Amniotic stem cell (primary cell): ENCODE measurements at regions not wholly inside any gene's neighbourhood (a gene's known extent, or its start where the extent isn't known, plus 50 kb on each side); places are given as distances from the start of the nearest gene placed in this dataset.
"Not testable (repeated sequence)": the region's sequence is repeated elsewhere in the genome, so short reads cannot be mapped to it uniquely, and the experiment has no call there.

Experiments used
- DNase-seq: peaks from one replicate; lab custom pipeline; 2025; lab: John Stamatoyannopoulos, UW

- DNase-seq: no peak
Measured at GRCh38 chr10:80750268-80750667, 212.6 kb downstream of the SH2D4B start.

DNA sequence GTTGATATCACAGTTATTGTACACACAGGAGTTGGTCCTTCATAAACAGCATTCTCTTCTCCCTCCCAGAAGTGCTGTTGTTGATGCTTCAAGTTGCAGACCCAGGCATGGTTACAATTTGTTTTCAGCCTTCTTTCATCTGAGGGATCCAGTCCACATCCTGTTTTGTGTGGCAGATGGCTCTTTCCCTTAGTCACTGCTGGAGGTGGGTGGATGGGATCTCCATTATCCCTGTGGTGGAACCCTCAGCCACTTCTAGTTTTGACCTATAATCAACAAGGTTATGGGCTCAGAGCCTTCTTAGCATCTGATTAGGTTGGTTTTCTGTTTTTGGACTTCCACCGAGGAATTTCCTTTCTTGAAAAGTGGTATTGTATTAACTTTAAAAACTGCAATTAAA, 214.2 kb downstream of the SH2D4B start:
- DNase-seq: no peak

DNA sequence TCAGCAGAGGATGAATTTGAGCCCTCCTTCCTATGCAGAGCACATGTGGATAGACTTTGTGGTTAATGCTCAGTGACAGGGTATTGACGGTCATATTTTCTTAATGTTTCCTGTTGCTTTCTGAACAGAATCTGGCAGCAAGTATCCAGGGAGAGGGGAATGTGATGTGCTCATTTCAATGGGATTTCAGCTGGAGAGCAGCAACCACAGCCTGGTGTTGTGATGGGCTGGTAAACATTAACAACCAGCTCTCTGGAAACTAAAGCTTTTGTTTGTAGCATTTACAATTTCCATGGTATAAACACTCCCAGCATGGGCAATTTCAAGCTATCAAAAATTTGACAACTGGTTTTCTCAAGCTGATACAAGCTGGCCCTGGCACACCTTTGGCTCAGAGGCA, 215.9 kb downstream of the SH2D4B start:
- DNase-seq: no peak

DNA sequence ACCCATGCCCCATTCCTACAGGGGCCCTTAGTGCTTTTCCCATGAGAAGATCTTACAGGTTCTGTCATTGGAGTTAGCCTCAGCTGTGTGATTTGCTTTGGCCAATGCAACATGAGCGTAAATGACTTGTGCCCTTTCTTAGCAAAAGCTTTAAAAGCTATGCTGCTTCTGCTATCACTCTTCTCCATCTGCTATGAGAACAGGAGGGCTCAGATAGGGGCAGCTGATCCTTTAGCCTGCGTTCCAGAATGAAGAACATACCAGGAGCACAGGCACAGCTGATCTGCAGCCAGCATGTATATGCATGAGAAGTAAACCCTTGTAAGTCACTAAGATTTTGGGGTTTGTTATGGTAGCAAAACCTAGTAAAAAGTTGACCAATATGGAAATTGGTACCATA, 218.2 kb downstream of the SH2D4B start:
- no peak for DNase-seq

- no peak for DNase-seq
Measured at GRCh38 chr10:80759693-80760092, 222.0 kb downstream of the SH2D4B start.

GRCh38 chr10:80760914-80761371, 223.2 kb downstream of the SH2D4B start:
- DNase-seq: no peak

DNA sequence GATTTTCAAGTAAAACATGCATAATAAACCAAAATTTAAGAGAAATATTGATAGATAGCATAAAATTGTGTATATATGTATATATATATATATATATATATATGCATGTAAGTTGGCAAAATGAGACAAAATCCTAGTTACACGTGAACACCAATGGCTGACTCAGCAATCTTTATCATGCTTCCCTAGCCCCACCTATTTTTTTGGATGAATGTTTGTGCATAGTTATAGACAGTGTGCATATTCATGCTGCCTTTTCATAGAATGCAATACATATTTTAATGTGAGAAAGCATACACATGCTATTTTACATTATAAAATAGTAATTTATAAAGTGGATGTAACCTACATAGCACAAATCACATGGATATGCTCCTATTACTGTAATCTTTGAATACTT, 230.3 kb downstream of the SH2D4B start:
- DNase-seq: no peak

DNA sequence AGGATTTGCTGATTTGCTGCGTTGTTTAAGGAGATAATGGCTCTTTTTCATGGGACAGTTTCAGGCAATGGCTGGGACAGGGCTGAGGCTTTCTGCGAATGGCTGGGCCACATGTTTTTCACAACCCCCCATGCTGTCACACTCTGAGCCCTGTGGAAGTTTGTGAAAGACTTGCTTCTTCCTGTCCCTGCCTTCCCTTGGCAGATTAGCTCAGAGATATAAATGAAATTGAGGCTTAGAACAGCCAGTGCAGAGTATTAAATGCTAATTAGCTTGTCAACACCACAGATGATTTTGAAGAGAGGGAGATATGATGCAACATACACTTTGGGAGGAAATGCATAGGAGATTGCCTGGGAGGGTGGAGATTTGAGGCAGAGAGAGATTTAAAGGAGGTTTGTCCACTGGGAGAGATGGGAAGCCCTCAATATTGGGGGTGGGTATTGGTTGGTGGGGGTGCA, 232.0 kb downstream of the SH2D4B start:
- DNase-seq: no peak

- DNase-seq: no peak
Measured at GRCh38 chr10:80770239-80770638, 232.5 kb downstream of the SH2D4B start.

DNA sequence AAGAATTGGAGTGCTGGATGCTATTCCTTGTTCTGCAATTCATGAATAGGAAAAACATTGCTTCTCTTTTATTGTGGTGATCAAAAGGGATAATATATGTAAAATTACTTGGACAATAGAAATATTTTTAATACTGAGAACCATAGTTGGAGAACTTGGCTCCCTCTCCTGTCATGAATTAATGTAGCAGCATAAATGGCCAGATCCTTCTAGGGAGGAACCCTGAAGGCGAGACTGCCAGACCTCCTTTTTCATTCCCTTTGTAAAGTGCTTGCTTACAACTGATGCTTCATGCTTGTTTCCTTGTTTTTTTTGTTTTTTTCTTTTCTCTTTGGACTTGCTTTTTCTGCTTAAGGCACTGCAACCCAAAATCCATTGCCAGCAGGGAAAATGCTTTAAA, 233.6 kb downstream of the SH2D4B start:
- no peak for DNase-seq

GRCh38 chr10:80771902-80772555, 234.3 kb downstream of the SH2D4B start:
- DNase-seq: no peak

DNA sequence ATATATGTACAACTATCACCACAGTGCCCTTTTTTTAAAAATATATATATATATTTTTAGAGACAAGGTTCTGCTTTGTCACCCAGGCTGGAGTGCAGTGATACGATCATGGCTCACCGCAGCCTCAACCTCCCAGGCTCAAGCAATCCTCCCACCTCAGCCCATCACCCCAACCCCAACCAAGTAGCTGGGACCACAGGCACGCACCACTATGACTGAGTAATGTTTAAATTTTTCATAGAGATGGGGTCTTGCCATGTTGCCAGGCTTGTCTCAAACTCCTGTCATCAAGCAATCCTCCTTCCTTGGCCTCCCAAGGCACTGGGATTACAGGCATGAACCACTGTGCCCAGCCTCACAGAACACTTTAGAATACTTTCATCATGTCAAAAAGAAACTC, 234.9 kb downstream of the SH2D4B start:
- no peak for DNase-seq

DNA sequence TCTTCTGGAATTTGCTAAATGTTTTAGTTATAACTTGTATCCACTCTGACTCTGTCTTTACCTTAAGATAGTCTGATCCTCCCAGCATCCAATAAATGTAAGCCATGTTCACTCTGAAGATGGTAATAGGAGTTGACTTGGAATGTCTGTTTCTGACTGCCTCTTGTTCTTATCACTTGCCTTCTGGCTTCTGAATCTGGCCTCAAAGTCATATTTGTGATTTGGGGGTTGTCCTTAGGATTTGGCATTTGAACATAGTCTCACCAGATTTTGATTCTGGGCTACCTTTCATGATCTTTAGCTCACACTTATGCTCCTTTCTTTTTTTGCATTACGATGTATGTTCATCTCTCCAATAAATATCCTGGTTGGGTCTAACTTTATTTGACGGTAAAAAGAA, 247.0 kb downstream of the SH2D4B start:
- DNase-seq: no peak

DNA sequence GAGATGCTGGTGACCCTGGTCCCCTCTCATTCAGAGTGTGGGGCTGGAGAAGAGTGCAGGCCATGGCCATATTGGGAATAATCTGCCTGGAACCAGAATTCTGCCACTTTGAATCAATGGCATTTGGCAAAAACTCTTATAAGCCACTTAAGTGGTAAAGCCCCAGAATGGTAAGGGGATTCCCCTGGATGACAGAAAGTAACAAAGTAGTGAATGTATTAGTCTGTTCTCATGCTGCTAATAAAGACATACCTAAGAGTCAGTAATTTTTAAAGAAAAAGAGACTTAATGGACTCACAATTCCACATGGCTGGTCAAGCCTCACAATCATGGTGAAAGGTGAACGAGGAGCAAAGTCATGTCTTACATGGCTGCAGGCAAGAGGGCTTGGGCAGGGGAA, 248.6 kb downstream of the SH2D4B start:
- DNase-seq: no peak

DNA sequence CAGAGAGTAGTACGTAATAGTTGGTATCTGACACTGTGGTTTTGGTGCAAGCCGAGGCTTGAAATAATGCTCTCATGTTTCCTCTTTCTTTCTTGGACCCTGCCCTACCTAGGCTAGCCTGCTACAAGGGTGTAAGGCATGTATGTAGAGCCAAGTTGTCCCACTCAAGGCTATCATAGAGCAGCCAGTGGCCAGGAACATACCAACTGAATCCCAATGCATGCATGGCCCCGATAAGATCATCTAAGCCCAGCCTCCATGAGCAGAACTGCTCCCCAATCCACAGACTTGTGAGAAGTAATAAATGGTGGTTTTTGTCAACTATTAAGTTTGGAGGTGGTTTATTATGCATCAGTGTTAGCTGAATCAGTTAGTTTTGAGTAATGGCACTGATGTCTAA, 250.2 kb downstream of the SH2D4B start:
- DNase-seq: no peak

DNA sequence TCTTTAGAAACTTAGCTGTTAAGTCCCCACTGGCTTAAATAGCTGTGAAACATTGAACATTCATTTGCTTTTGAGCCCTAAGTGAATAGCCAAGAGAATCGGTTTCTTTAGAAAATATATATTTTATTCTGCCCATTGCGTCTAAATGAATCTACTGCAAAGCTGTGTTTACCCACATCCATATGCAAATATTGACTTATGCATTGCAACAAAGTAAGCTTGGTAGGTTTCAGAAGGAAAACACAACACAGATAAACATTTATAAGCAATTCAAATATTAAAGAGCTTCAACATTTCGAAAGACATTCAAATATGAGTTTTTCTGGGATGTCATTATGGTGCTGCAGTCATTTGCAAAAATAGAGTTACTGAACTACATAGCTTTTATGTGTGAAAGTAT, 257.3 kb downstream of the SH2D4B start:
- no peak for DNase-seq

GRCh38 chr10:80805343-80806020, 267.8 kb downstream of the SH2D4B start:
- no peak for DNase-seq

DNA sequence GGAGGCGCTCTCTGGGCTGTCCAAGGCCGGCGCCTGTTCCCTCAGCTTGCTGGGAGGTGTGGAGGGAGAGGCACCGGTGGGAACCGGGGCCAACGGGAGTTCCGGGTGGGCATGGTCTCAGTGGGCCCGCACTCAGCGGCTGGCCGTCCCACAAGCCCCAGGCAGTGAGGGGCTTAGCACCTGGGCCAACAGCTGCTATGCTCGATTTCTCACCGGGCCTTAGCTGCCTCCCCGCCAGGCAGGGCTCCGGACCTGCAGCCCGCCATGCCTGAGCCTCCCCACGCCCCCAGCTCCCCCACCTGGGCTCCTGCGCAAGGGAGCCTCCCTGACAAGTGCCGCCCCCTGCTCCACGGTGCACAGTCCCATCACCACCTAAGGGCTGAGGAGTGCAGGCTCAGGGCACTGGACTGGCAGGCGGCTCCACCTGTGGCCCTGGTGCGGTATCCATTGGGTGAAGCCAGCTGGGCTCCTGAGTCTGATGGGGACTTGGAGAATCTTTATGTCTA, 276.5 kb downstream of the SH2D4B start:
- DNase-seq: no peak

DNA sequence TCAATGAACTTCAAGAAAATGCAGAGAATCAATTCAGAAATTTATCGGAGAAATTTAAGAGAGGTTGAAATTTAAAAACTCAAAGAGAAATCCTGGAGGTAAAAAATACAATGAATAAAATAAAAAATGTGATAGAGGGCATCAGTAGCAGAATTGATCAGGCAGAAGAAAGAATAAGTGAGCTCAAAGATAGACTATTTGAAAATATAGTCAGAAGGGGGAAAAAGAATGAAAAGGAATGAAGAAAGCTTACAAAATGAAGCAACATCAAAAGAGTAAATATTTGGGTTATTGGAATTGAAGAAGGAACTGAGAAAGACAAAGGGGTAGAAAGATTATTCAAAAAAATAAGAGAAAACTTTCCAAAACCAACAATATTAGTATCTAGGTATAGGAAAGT, 291.4 kb downstream of the SH2D4B start:
- DNase-seq: no peak

GRCh38 chr10:80829562-80829961, 291.9 kb downstream of the SH2D4B start:
- DNase-seq: no peak

- DNase-seq: not testable (repeated sequence)
Measured at GRCh38 chr10:80832693-80833092, 295.0 kb downstream of the SH2D4B start.

- no peak for DNase-seq
Measured at GRCh38 chr10:80855348-80855971, 317.8 kb downstream of the SH2D4B start.

- DNase-seq: no peak
Measured at GRCh38 chr10:80856186-80856585, 318.5 kb downstream of the SH2D4B start.
